HG03108 (cell line): ENCODE measurements at regions not wholly inside any gene's neighbourhood (a gene's known extent, or its start where the extent isn't known, plus 50 kb on each side); places are given as distances from the start of the nearest gene placed in this dataset.
"Not testable (repeated sequence)": the region's sequence is repeated elsewhere in the genome, so short reads cannot be mapped to it uniquely, and the experiment has no call there.

Experiments
- ATAC-seq: cut with Tn5 transposase; IDR thresholded peaks from one replicate; pipeline ENCODE4 v1.9.1; 2021; ENCODE audit warnings: moderate library complexity; ENCODE audit not compliant: unreplicated experiment

GRCh38 chr7:123324283-123324682 lies 124.5 kb upstream of the SLC13A1 start:
- ATAC-seq = no peak

DNA sequence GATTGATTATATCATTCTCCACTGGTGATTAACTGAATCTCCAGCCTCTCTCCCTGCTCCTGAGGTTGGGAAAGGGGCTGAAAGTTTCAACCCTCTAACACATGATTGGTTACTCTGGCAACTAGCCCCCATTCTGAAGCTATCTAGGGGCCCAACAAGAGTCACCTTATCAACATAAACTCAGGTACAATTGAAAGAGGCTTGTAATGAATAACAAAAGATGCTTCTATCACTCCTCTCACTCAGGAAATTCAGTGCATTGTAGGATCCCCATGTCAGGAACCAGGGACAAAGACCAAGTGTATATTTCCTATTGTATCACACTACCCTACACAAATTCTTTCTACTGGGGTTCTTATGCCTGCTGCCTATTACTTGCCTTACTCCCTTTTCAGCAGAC lies 123.9 kb upstream of the SLC13A1 start:
- ATAC-seq = no peak

GRCh38 chr7:123321578-123321977 lies 121.8 kb upstream of the SLC13A1 start:
- ATAC-seq = not testable (repeated sequence)

DNA sequence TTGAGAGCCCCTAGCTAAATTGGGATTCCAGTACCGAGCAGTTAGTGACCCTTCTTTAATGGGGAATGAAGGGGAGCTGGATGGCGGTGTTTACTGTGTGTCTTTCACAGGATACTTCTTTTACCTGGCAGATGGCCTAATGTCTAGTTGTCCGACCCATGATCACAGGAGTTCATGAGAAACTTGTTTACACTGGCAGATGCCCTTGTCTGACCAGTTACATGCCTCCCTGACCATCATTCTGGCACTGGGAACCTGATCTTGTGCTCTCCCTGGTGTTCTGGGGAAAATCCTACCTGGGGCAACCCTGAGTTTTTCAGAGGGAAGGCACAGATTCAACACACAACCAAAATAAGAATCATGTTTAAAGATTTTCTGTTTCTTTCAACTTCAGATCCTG lies 120.1 kb upstream of the SLC13A1 start:
- no peak for ATAC-seq

GRCh38 chr7:123314886-123315285 lies 115.1 kb upstream of the SLC13A1 start:
- no peak for ATAC-seq

DNA sequence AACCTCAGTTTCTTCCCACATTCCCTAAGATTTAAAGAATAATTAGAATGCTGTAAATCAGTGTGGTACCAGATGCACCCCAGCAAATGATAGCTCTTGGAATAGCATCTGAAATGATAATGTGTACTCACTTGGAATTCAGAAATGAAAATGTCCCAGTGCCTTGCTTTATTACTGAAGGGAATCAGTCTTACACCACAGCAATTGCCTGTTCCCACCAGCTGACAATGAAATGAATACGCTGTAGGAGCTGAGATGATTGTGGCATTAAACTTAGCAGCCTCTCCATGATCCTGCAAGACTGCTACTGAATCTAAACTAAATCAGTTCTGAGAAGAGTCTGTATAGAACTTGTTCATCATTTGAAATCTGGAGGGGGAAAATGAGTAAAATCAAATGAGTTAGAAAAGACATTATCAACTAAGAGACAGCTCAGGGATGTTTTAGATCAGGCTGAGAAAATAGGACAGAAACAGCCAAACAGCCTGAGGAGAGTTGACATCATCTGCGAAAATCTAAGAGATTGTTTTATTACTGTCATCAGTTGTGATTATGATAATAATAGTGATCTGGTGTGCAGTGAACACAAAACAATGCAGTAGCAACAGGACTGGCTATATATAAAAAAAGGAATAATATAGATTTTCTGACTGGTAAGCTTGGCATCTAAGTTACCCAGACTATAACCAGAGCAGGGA lies 108.6 kb upstream of the SLC13A1 start:
- no peak for ATAC-seq

DNA sequence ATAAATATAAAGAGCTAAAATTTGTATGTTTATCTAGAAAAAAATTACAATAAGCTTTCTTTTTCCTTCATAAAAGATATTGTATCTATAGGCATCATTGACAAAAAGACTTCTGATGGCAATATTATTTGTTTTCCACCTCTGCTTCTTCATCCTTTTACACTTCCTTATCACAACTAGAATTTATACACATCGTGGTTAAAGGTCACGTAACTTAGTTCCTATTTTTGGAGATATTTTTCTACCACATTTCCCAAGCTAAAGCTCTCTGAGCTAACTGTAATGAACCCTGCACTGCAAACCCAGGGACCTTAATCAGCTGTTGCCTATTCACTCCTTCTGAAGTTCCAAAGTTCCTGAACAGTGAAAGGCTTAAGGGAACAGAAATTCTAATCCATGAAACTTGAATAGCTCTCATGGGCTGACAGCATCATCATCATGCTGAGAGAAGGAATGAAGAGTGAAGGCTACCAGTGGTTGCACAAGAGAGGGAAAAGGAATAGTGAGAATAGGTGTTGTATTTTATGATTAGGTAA lies 106.1 kb upstream of the SLC13A1 start:
- ATAC-seq = no peak

DNA sequence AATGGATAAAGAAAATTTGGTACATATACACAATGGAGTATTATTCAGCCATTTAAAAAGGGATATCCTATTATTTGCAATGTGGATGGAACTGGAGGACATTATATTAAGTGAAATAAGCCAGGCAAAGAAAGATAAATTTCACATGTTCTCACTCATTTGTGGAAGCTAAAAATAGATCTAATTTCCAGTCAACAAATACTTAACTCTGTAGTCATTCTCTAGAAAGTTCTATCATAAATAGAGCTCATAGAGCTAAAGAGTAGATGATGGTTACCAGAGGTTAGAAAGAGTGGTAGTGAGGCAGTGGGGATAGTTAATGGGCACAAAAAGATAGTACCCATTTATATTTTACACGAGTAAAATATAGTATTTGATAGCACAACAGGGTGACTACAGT lies 104.2 kb upstream of the SLC13A1 start:
- ATAC-seq = no peak

GRCh38 chr7:123296965-123297364 lies 97.2 kb upstream of the SLC13A1 start:
- ATAC-seq = no peak

- ATAC-seq = no peak
Measured at GRCh38 chr7:123293710-123294109, 93.9 kb upstream of the SLC13A1 start.

DNA sequence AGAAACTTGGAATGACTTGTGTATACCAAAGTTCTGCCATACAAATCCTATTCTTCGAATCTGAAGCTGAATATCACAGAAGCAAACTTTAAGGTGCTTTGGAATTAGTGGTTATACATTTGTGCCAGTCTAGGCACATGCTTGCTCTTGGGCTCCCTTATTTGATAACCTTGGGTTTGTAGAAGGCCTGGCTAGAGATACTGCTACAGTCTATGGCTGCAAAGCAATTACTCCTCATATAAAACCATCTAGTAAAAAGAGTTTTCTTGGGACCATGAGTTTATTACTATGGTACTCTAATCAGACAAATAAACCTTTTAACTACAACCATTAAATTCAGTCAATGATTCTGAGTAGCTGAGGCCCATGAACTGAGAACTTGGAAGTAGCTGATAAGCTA lies 92.5 kb upstream of the SLC13A1 start:
- no peak for ATAC-seq

- ATAC-seq = no peak
Measured at GRCh38 chr7:123289200-123289599, 89.4 kb upstream of the SLC13A1 start.

GRCh38 chr7:123285076-123285700 lies 85.4 kb upstream of the SLC13A1 start:
- no peak for ATAC-seq

- ATAC-seq = no peak
Measured at GRCh38 chr7:123283373-123283772, 83.6 kb upstream of the SLC13A1 start.

DNA sequence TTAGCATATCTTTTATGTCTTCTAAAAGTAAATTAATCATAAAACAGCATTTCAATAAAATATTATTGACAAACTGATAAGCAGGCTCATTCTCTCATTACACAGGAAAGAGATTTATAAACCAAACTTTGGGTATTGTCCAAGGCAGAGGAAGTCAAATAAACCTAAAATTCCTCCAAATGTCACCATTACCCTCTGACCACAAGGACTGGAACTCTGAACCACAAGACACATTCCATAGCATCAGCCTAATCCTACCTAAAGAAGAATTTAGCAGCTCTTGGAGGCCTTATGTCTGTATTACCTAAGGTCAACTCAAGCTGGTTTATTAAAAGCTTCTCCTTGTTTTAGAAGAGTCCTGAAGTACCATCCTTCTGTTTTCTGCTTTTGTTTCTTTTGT lies 82.4 kb upstream of the SLC13A1 start:
- ATAC-seq = no peak

DNA sequence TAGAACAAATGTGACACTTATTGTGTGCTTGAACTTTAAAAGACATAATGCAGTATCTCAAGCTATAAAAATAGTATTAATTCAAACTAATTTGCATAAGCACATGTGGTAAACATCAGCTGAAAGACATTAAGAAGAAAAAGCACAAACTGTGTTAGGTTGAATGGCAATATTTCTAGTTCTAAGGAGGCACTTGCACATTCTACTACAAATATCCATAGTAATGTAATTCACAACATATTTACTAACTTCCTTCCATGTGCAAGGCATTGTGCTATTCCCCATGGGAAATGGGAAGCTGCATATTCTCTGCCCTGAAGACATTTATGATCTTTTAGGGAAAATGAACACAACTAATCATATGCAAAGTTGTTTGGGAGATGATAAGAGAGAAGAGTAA lies 80.2 kb upstream of the SLC13A1 start:
- no peak for ATAC-seq

- no peak for ATAC-seq
Measured at GRCh38 chr7:123275036-123275753, 75.4 kb upstream of the SLC13A1 start.

DNA sequence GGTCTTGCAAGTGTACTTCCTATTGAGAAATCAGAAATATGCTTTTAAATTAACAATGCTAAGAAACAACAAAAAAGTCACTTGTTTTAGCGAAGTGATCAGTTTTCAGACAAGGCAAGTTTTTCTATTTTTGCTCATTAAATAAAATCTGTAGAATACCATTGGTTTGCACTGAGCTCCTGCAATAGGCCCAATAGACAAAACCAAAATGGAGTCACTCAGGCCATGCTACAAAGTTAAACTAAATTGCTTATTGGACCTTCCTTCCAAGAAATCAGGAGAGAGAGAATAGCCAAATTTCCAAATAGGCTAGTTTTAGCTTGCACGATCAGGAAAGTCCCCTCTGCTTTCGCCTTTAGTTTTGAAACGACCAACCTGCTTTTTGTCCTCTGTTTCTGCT lies 73.4 kb upstream of the SLC13A1 start:
- ATAC-seq = no peak

DNA sequence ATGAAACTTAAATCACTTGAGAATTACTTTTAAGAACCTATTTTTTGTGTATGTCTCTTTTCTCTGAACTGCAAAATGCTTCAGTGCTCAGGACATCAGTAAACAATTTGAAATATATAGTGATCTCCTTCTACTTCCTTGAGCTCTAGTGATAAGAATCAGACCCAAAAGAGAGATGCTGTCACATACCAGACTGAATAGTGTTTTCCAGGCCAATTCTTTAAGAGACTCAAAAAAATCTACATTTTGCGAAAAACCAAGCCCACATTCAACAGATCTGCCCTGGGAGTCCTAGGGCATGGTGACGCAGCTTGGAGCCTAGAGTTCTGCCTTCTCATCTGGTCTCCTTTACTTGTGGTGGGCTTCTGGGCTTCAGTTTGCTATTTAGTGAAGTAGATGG lies 72.1 kb upstream of the SLC13A1 start:
- no peak for ATAC-seq

- ATAC-seq = no peak
Measured at GRCh38 chr7:123271231-123271630, 71.5 kb upstream of the SLC13A1 start.

GRCh38 chr7:123270570-123270969 lies 70.8 kb upstream of the SLC13A1 start:
- ATAC-seq = no peak

GRCh38 chr7:123265853-123266252 lies 66.1 kb upstream of the SLC13A1 start:
- no peak for ATAC-seq
